ENCODE measurements at regions not wholly inside any gene's neighbourhood (a gene's known extent, or its start where the extent isn't known, plus 50 kb on each side); places are given as distances from the start of the nearest gene placed in this dataset.

- Histone ChIP-seq H3K9me3 (ENCODE audit: low read length) (no peaks in the 10 kb centered on the region), H3K27me3 (ENCODE audit: insufficient read depth, low read length, poor library complexity, severe bottlenecking) (no peaks in the 10 kb centered on the region), H3K36me3 (ENCODE audit: insufficient read depth, low read length) (no peaks in the 10 kb centered on the region), H3K27ac (ENCODE audit: low read depth, low read length) (no peak overlapping the region), H3K4me1 (ENCODE audit: insufficient read depth, low read length) (no peaks in the 10 kb centered on the region), H3K4me3 (ENCODE audit: low read length) (no peak overlapping the region)
- Mint-ChIP-seq H3K4me1 (no peaks in the 10 kb centered on the region), H3K36me3 (no peaks in the 10 kb centered on the region), H3K4me3 (no peak overlapping the region), H3K9me3 (peaks cover 0 to 5% (median 0%) of the 10 kb centered on the region in 5 donors), H3K27ac (no peak overlapping the region), H3K27me3 (peaks cover 0 to 4% of the 10 kb centered on the region in 2 donors)
- ChIA-PET POLR2A (no interaction called here), CTCF (no interaction called here)
- no peak for DNase-seq
Measured at GRCh38 chr2:53559302-53559966, 208.2 kb upstream of the CHAC2 start.

- Histone ChIP-seq H3K36me3 (ENCODE audit: insufficient read depth, low read length) (no peaks in the 10 kb centered on the region), H3K27me3 (ENCODE audit: insufficient read depth, low read length, poor library complexity, severe bottlenecking) (no peaks in the 10 kb centered on the region), H3K9me3 (ENCODE audit: low read length) (no peaks in the 10 kb centered on the region), H3K4me3 (ENCODE audit: low read length) (no peak overlapping the region), H3K27ac (ENCODE audit: low read depth, low read length) (no peak overlapping the region), H3K4me1 (ENCODE audit: insufficient read depth, low read length) (no peaks in the 10 kb centered on the region)
- Mint-ChIP-seq H3K4me3 (no peak overlapping the region), H3K36me3 (no peaks in the 10 kb centered on the region), H3K4me1 (no peaks in the 10 kb centered on the region), H3K27me3 (peaks cover 2 to 4% of the 10 kb centered on the region in 2 donors), H3K9me3 (peaks cover 0 to 5% (median 0%) of the 10 kb centered on the region in 5 donors), H3K27ac (no peak overlapping the region)
- no peak for DNase-seq
- ChIA-PET POLR2A (no interaction called here), CTCF (no interaction called here)
Measured at GRCh38 chr2:53558867-53559266, 208.7 kb upstream of the CHAC2 start.

GRCh38 chr2:53549497-53549896 lies 218.1 kb upstream of the CHAC2 start:
- H3K4me3 ChIP-seq (ENCODE audit: low read length) = no peak overlapping the region
- ChIA-PET CTCF (no interaction called here), POLR2A (no interaction called here)
- H3K4me3 Mint-ChIP-seq = no peak overlapping the region
- no peaks in the 10 kb centered on the region for H3K4me1 ChIP-seq (ENCODE audit: insufficient read depth, low read length)
- no peaks in the 10 kb centered on the region for H3K36me3 ChIP-seq (ENCODE audit: insufficient read depth, low read length)
- peaks cover 0 to 16% (median 6%) of the 10 kb centered on the region in 5 donors for H3K9me3 Mint-ChIP-seq
- no peaks in the 10 kb centered on the region for H3K36me3 Mint-ChIP-seq
- no peak for DNase-seq
- no peaks in the 10 kb centered on the region for H3K27me3 ChIP-seq (ENCODE audit: insufficient read depth, low read length, poor library complexity, severe bottlenecking)
- no peaks in the 10 kb centered on the region for H3K4me1 Mint-ChIP-seq
- peaks cover 2 to 10% of the 10 kb centered on the region in 2 donors for H3K27me3 Mint-ChIP-seq
- no peak overlapping the region for H3K27ac Mint-ChIP-seq
- H3K9me3 ChIP-seq (ENCODE audit: low read length) = no peaks in the 10 kb centered on the region
- H3K27ac ChIP-seq (ENCODE audit: low read depth, low read length) = no peak overlapping the region

GRCh38 chr2:53545604-53546003 lies 222.0 kb upstream of the CHAC2 start:
- no peaks in the 10 kb centered on the region for H3K27me3 ChIP-seq (ENCODE audit: insufficient read depth, low read length, poor library complexity, severe bottlenecking)
- Mint-ChIP-seq H3K27me3 (peaks cover 0 to 11% of the 10 kb centered on the region in 2 donors), H3K27ac (no peak overlapping the region), H3K36me3 (no peaks in the 10 kb centered on the region), H3K4me3 (no peak overlapping the region), H3K4me1 (no peaks in the 10 kb centered on the region), H3K9me3 (peaks cover 0 to 10% (median 9%) of the 10 kb centered on the region in 5 donors)
- no peak for DNase-seq
- H3K9me3 ChIP-seq (ENCODE audit: low read length) = no peaks in the 10 kb centered on the region
- no peak overlapping the region for H3K4me3 ChIP-seq (ENCODE audit: low read length)
- ChIA-PET CTCF (no interaction called here), POLR2A (no interaction called here)
- H3K27ac ChIP-seq (ENCODE audit: low read depth, low read length) = no peak overlapping the region
- no peaks in the 10 kb centered on the region for H3K4me1 ChIP-seq (ENCODE audit: insufficient read depth, low read length)
- H3K36me3 ChIP-seq (ENCODE audit: insufficient read depth, low read length) = no peaks in the 10 kb centered on the region

GRCh38 chr2:53544871-53545558 lies 222.6 kb upstream of the CHAC2 start:
- CTCF ChIA-PET = no interaction called here
- H3K27ac ChIP-seq (ENCODE audit: low read depth, low read length) = no peak overlapping the region
- no peaks in the 10 kb centered on the region for H3K9me3 ChIP-seq (ENCODE audit: low read length)
- Mint-ChIP-seq H3K4me1 (no peaks in the 10 kb centered on the region), H3K27ac (no peak overlapping the region), H3K9me3 (peaks cover 0 to 10% (median 9%) of the 10 kb centered on the region in 5 donors), H3K36me3 (no peaks in the 10 kb centered on the region), H3K27me3 (peaks cover 0 to 10% of the 10 kb centered on the region in 2 donors), H3K4me3 (no peak overlapping the region)
- H3K27me3 ChIP-seq (ENCODE audit: insufficient read depth, low read length, poor library complexity, severe bottlenecking) = no peaks in the 10 kb centered on the region
- H3K4me3 ChIP-seq (ENCODE audit: low read length) = no peak overlapping the region
- H3K4me1 ChIP-seq (ENCODE audit: insufficient read depth, low read length) = no peaks in the 10 kb centered on the region
- DNase-seq = no peak
- POLR2A ChIA-PET = no interaction called here
- H3K36me3 ChIP-seq (ENCODE audit: insufficient read depth, low read length) = no peaks in the 10 kb centered on the region

GRCh38 chr2:53543083-53543482 lies 224.5 kb upstream of the CHAC2 start:
- CTCF ChIA-PET = no interaction called here
- H3K4me3 Mint-ChIP-seq = no peak overlapping the region

GRCh38 chr2:53536583-53537361 lies 230.8 kb upstream of the CHAC2 start:
- CTCF ChIA-PET = interaction anchor here (1.1 kb wide), 1 partner anchor 14 kb away, joined by 3 read pairs; no protein-coding TSS in a partner anchor
- no peak overlapping the region for H3K27ac ChIP-seq (ENCODE audit: low read depth, low read length)
- H3K36me3 ChIP-seq (ENCODE audit: insufficient read depth, low read length) = no peaks in the 10 kb centered on the region
- no peaks in the 10 kb centered on the region for H3K4me1 ChIP-seq (ENCODE audit: insufficient read depth, low read length)
- no peaks in the 10 kb centered on the region for H3K9me3 ChIP-seq (ENCODE audit: low read length)
- H3K4me3 ChIP-seq (ENCODE audit: low read length) = no peak overlapping the region
- H3K27me3 ChIP-seq (ENCODE audit: insufficient read depth, low read length, poor library complexity, severe bottlenecking) = no peaks in the 10 kb centered on the region
- Mint-ChIP-seq H3K27ac (no peak overlapping the region), H3K9me3 (peaks cover 0 to 12% (median 5%) of the 10 kb centered on the region in 5 donors), H3K4me1 (no peaks in the 10 kb centered on the region), H3K27me3 (peaks cover 4 to 23% of the 10 kb centered on the region in 2 donors), H3K36me3 (no peaks in the 10 kb centered on the region), H3K4me3 (no peak overlapping the region)
- no peak for DNase-seq
- POLR2A ChIA-PET = no interaction called here

More at GRCh38 chr2:53543083-53543482, 224.5 kb upstream of the CHAC2 start:
- H3K4me1 Mint-ChIP-seq = no peaks in the 10 kb centered on the region
- POLR2A ChIA-PET = no interaction called here
- H3K27me3 ChIP-seq (ENCODE audit: insufficient read depth, low read length, poor library complexity, severe bottlenecking) = no peaks in the 10 kb centered on the region
- DNase-seq = no peak
- H3K27me3 Mint-ChIP-seq = peaks cover 0 to 13% of the 10 kb centered on the region in 2 donors
- no peaks in the 10 kb centered on the region for H3K36me3 Mint-ChIP-seq
- H3K9me3 Mint-ChIP-seq = peaks cover 0 to 10% (median 9%) of the 10 kb centered on the region in 5 donors
- H3K27ac ChIP-seq (ENCODE audit: low read depth, low read length) = no peak overlapping the region
- H3K9me3 ChIP-seq (ENCODE audit: low read length) = no peaks in the 10 kb centered on the region
- H3K36me3 ChIP-seq (ENCODE audit: insufficient read depth, low read length) = no peaks in the 10 kb centered on the region
- no peak overlapping the region for H3K27ac Mint-ChIP-seq
- H3K4me1 ChIP-seq (ENCODE audit: insufficient read depth, low read length) = no peaks in the 10 kb centered on the region
- no peak overlapping the region for H3K4me3 ChIP-seq (ENCODE audit: low read length)

GRCh38 chr2:53535234-53535840 lies 232.3 kb upstream of the CHAC2 start:
- Histone ChIP-seq H3K4me3 (ENCODE audit: low read length) (no peak overlapping the region), H3K4me1 (ENCODE audit: insufficient read depth, low read length) (no peaks in the 10 kb centered on the region), H3K27ac (ENCODE audit: low read depth, low read length) (no peak overlapping the region), H3K9me3 (ENCODE audit: low read length) (no peaks in the 10 kb centered on the region), H3K27me3 (ENCODE audit: insufficient read depth, low read length, poor library complexity, severe bottlenecking) (no peaks in the 10 kb centered on the region), H3K36me3 (ENCODE audit: insufficient read depth, low read length) (no peaks in the 10 kb centered on the region)
- peaks cover 4 to 23% of the 10 kb centered on the region in 2 donors for H3K27me3 Mint-ChIP-seq
- no peaks in the 10 kb centered on the region for H3K36me3 Mint-ChIP-seq
- ChIA-PET CTCF (no interaction called here), POLR2A (no interaction called here)
- H3K27ac Mint-ChIP-seq = no peak overlapping the region
- DNase-seq = no peak
- H3K9me3 Mint-ChIP-seq = peaks cover 0 to 4% (median 0%) of the 10 kb centered on the region in 5 donors
- H3K4me3 Mint-ChIP-seq = no peak overlapping the region
- H3K4me1 Mint-ChIP-seq = no peaks in the 10 kb centered on the region

Data from CD8-positive, alpha-beta memory T cell (primary cell).